Esophagus (tissue), 2 donors: ENCODE measurements at regions not wholly inside any gene's neighbourhood (a gene's known extent, or its start where the extent isn't known, plus 50 kb on each side); places are given as distances from the start of the nearest gene placed in this dataset.

Source experiments
- H3K27ac ChIP-seq, 2 donors: one replicate each; pipeline ENCODE4 v1.5.1; 2013; ENCODE audit warnings: low read depth in 2 of 2, mild to moderate bottlenecking in 2 of 2, inconsistent platforms in 1 of 2, low read length in 1 of 2, moderate library complexity in 1 of 2
- H3K27me3 ChIP-seq, 2 donors: one replicate each; pipeline ENCODE4 v1.6.1; 2013; ENCODE audit warnings: low read length in 2 of 2, control low read depth in 1 of 2, mild to moderate bottlenecking in 1 of 2; ENCODE audit not compliant: insufficient read depth in 2 of 2, control insufficient read depth in 1 of 2
- H3K36me3 ChIP-seq, 2 donors: one replicate each; pipeline ENCODE4 v1.6.1; 2013; ENCODE audit warnings: low read length in 1 of 2; ENCODE audit not compliant: control insufficient read depth in 2 of 2, insufficient read depth in 2 of 2
- H3K4me1 ChIP-seq, 2 donors: one replicate each; pipeline ENCODE4 v1.6.1; 2013; ENCODE audit warnings: low read length in 1 of 2; ENCODE audit not compliant: control insufficient read depth in 2 of 2, insufficient read depth in 2 of 2
- H3K4me3 ChIP-seq, 2 donors: one replicate each; pipeline ENCODE4 v1.5.1; 2013; ENCODE audit warnings: low read length in 2 of 2, mild to moderate bottlenecking in 2 of 2, low read depth in 1 of 2, moderate library complexity in 1 of 2
- H3K9me3 ChIP-seq, 2 donors: one replicate each; pipeline ENCODE4 v1.6.1; 2013; ENCODE audit warnings: mild to moderate bottlenecking in 2 of 2, low read depth in 1 of 2, low read length in 1 of 2, moderate library complexity in 1 of 2; ENCODE audit not compliant: control insufficient read depth in 2 of 2, insufficient read depth in 1 of 2
- WGBS, 2 donors: extraction: QIAGEN DNeasy Blood & Tissue Kit; methylation state at CpG; one replicate each; pipeline ENCODE4 v1.1.7; 2013; 5-methylcytosine and 5-hydroxymethylcytosine counted together
- donor health status: healthy with polysubstance abuse.
- donor health status: Bipolar disorder and iron deficiency.

DNA sequence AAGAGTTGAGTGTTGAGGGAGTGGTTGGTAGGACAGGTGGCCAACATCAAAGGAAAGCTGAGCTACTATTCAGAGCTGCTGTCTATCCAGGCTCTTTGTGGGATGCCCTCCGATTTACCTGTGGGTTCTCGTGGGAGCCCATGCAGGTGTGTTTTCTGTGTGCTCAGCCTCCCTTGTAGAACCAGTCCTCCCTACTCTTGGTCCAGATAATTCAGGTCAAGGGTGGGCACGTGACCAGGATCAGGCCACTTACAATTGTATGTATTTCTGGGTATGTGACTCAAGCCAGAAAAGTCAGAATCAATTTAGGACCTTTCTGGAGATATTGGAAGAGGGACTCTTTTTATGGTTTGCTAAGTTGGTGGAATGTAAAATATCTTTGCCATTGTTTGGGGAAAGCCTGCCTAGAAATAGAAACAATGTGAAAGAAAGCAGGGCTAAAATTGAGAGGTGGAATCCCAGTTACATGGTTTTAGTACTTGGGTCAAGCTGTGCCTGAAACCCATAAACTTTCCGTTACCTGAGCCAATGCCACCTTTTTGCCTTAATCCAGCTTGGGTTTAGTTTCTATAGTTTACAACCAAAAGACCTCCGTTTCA is 93.2 kb downstream of the PDCL3 start:
- Histone ChIP-seq H3K4me1 (no peaks in the 10 kb centered on the region), H3K36me3 (no peaks in the 10 kb centered on the region), H3K4me3 (no peak overlapping the region), H3K9me3 (peaks cover 0 to 5% of the 10 kb centered on the region in 2 donors), H3K27ac (no peak overlapping the region), H3K27me3 (no peaks in the 10 kb centered on the region)
- 80% methylated on average over 5 of the region's 5 CpGs for whole genome bisulfite sequencing, 2 donors

GRCh38 chr2:100658017-100658416 is 95.2 kb downstream of the PDCL3 start:
- WGBS, 2 donors, result 88 to 89% methylated on average over 4 of the region's 4 CpGs
- H3K36me3 ChIP-seq, result no peaks in the 10 kb centered on the region

GRCh38 chr2:100660851-100661584 is 98.2 kb downstream of the PDCL3 start:
- Histone ChIP-seq H3K27ac (no peak overlapping the region), H3K9me3 (no peaks in the 10 kb centered on the region), H3K4me1 (no peaks in the 10 kb centered on the region), H3K4me3 (no peak overlapping the region), H3K27me3 (no peaks in the 10 kb centered on the region), H3K36me3 (no peaks in the 10 kb centered on the region)
- WGBS, 2 donors, result 83 to 90% methylated on average over 12 of the region's 12 CpGs

More at GRCh38 chr2:100658017-100658416, 95.2 kb downstream of the PDCL3 start:
- Histone ChIP-seq H3K9me3 (peaks cover 0 to 5% of the 10 kb centered on the region in 2 donors), H3K27ac (no peak overlapping the region), H3K27me3 (no peaks in the 10 kb centered on the region), H3K4me1 (no peaks in the 10 kb centered on the region), H3K4me3 (no peak overlapping the region)

DNA sequence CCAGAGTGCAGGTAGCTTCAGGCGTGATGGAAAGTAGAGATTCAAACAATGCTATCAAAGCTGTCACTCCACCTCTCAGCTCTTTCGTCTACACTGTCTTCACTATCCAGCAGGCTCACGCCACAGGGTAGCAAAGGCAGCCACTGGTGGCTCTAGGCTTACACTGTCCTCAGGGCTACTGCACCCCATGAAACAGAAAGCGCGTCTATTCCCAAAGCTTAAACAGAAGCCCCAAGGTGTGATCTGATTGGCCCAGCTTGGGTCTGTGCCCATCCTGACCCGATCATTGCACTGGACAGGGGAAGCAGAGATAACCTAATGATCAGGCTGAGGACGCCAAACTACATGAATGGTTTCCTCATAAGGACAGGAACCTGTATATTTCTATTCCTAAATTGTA is 100.1 kb downstream of the PDCL3 start:
- Histone ChIP-seq H3K9me3 (no peaks in the 10 kb centered on the region), H3K27ac (no peak overlapping the region), H3K4me3 (no peak overlapping the region), H3K27me3 (no peaks in the 10 kb centered on the region), H3K4me1 (no peaks in the 10 kb centered on the region), H3K36me3 (no peaks in the 10 kb centered on the region)
- WGBS, 2 donors, result 86 to 93% methylated on average over 7 of the region's 7 CpGs

GRCh38 chr2:100664021-100664755 is 101.4 kb downstream of the PDCL3 start:
- no peak overlapping the region for H3K27ac ChIP-seq
- 91 to 94% methylated on average over 23 of the region's 23 CpGs for WGBS, 2 donors
- no peaks in the 10 kb centered on the region for H3K36me3 ChIP-seq
- no peaks in the 10 kb centered on the region for H3K9me3 ChIP-seq
- H3K4me3 ChIP-seq, result no peak overlapping the region
- no peaks in the 10 kb centered on the region for H3K4me1 ChIP-seq
- H3K27me3 ChIP-seq, result no peaks in the 10 kb centered on the region

GRCh38 chr2:100664756-100665101 is 101.9 kb downstream of the PDCL3 start:
- WGBS, 2 donors, result 38 to 43% methylated on average over 2 of the region's 2 CpGs
- no peaks in the 10 kb centered on the region for H3K9me3 ChIP-seq
- no peak overlapping the region for H3K27ac ChIP-seq
- H3K36me3 ChIP-seq, result no peaks in the 10 kb centered on the region
- no peaks in the 10 kb centered on the region for H3K4me1 ChIP-seq
- no peaks in the 10 kb centered on the region for H3K27me3 ChIP-seq
- no peak overlapping the region for H3K4me3 ChIP-seq

GRCh38 chr2:100666996-100667395 is 104.2 kb downstream of the PDCL3 start:
- no peak overlapping the region for H3K27ac ChIP-seq
- WGBS, 2 donors, result 63 to 66% methylated on average over 4 of the region's 4 CpGs
- no peaks in the 10 kb centered on the region for H3K27me3 ChIP-seq
- H3K9me3 ChIP-seq, result no peaks in the 10 kb centered on the region
- no peaks in the 10 kb centered on the region for H3K4me1 ChIP-seq
- H3K36me3 ChIP-seq, result no peaks in the 10 kb centered on the region
- H3K4me3 ChIP-seq, result no peak overlapping the region

GRCh38 chr2:100667801-100668200 is 105.0 kb downstream of the PDCL3 start:
- 85 to 86% methylated on average over 7 of the region's 7 CpGs for WGBS, 2 donors
- Histone ChIP-seq H3K36me3 (no peaks in the 10 kb centered on the region), H3K4me3 (no peak overlapping the region), H3K27me3 (no peaks in the 10 kb centered on the region), H3K9me3 (no peaks in the 10 kb centered on the region), H3K4me1 (no peaks in the 10 kb centered on the region), H3K27ac (no peak overlapping the region)

GRCh38 chr2:100670232-100670631 is 107.4 kb downstream of the PDCL3 start:
- H3K4me3 ChIP-seq, result no peak overlapping the region
- no peaks in the 10 kb centered on the region for H3K4me1 ChIP-seq
- H3K9me3 ChIP-seq, result no peaks in the 10 kb centered on the region
- WGBS, 2 donors, result 93 to 95% methylated on average over 5 of the region's 5 CpGs
- no peaks in the 10 kb centered on the region for H3K36me3 ChIP-seq
- H3K27ac ChIP-seq, result no peak overlapping the region
- H3K27me3 ChIP-seq, result no peaks in the 10 kb centered on the region
